ENCODE measurements at regions not wholly inside any gene's neighbourhood (a gene's known extent, or its start where the extent isn't known, plus 50 kb on each side); places are given as distances from the start of the nearest gene placed in this dataset.

DNA sequence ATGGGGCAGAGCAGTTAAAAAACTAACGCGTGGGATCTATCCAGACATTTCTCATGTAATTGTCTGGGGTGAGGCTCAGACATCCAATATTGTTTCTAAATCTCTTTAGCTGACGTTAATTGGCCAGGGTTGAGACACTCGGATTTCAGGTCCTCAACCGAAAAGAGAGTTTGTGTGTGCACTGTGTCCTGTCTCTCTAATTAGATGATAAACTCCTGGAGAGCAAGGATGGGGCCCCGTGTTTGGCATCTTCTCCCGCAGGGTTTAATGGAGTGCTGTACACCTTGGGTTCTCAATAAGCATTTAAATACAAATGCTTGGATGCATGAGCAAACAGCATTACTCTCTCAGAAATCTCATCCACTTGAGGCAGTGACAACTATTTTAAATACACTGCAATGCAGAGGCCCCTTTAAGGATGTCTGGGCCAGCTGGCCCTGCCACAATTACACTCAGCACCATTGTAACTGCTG lies 139.6 kb downstream of the MTX3 start:
- TF ChIP-seq GATA3 (IDR thresholded peaks at IDR 0.05; ENCODE audit: low read depth, low read length) (no peak), GATA2 (IDR thresholded peaks at IDR 0.05; ENCODE audit: low read depth, low read length) (no peak)

DNA sequence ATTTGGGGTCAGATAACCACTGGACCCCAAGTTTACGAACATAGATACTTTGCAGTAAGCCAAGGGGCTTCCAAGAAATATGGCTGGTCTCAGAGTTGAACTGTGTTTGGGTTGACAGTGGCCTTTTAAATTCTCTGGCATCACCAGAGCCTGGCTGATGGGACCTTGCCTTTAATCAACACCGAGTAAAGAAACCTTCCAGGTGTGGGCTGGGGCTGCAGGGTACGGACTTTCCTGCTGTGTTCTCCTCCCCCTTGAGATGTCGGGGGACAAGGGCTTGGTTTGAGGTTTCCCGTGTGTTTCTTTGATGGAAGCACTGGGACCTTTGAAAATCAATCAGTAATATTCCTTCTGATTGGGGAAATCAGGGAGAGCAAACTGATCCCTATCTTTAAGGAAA lies 140.1 kb downstream of the MTX3 start:
- no peak for TF ChIP-seq GATA3 (IDR thresholded peaks at IDR 0.05; ENCODE audit: low read depth, low read length)
- TF ChIP-seq GATA2 (IDR thresholded peaks at IDR 0.05; ENCODE audit: low read depth, low read length): no peak

GRCh38 chr5:79850316-79850822 lies 140.7 kb downstream of the MTX3 start:
- TF ChIP-seq GATA2 (IDR thresholded peaks at IDR 0.05; ENCODE audit: low read depth, low read length): no peak
- TF ChIP-seq GATA3 (IDR thresholded peaks at IDR 0.05; ENCODE audit: low read depth, low read length): no peak

GRCh38 chr5:79849486-79850315 lies 141.4 kb downstream of the MTX3 start:
- TF ChIP-seq GATA2 (IDR thresholded peaks at IDR 0.05; ENCODE audit: low read depth, low read length) (no peak), GATA3 (IDR thresholded peaks at IDR 0.05; ENCODE audit: low read depth, low read length) (no peak)

Measured in SH-SY5Y (cell line).